HG03135 (cell line): ENCODE measurements at regions not wholly inside any gene's neighbourhood (a gene's known extent, or its start where the extent isn't known, plus 50 kb on each side); places are given as distances from the start of the nearest gene placed in this dataset.
A peak's percentile ranks its signal among the peaks of the same experiment; 100 is the strongest.

ENCODE experiments used
- ATAC-seq: cut with Tn5 transposase; IDR thresholded peaks from one replicate; pipeline ENCODE4 v1.9.1; 2021; ENCODE audit warnings: mild to moderate bottlenecking, moderate library complexity; ENCODE audit not compliant: unreplicated experiment

- peak; percentile 82 for ATAC-seq
Measured at GRCh38 chr16:31700530-31701388, 172.8 kb upstream of the ZNF267 start.

DNA sequence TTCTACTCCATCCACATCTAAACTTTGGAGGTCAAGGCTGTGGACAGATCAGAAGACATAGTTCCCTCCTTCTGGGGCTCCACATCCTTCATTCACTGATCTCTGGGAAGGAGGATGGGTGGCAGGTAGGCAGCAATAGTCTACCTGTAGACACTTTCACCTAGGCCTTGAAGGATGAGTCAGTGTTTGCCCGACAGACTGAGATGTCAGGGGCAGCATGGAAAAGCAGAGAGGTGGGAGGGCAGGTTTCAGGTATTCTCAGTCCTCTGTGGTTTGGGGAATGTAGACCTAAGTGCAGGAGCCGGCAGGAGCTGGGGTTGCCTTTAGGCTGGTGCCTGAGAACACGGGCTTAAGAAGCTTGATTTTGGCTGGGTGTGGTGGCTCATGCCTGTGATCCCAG, 171.9 kb upstream of the ZNF267 start:
- ATAC-seq: no peak

- ATAC-seq: no peak
Measured at GRCh38 chr16:31702796-31703195, 170.8 kb upstream of the ZNF267 start.

GRCh38 chr16:31703526-31704128, 170.0 kb upstream of the ZNF267 start:
- no peak for ATAC-seq

DNA sequence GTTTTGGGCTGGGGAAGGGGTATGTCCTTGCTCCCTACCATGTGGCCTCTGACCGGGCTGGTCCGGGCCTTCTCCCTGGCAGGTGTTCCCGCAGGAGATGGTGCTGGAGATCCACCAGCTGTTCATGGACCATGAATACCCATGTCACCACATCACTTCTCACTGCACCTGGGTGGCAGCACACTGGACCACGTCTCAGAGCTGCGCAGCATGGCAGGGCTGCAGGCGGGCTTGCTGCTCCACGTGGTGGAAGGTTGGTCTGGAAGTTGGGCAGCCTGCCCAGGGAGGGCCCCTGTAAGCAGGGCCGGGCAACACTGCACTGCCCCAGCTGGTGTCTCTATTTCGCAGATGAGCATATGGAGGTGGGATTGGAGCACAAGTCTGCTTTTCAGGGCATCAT, 169.5 kb upstream of the ZNF267 start:
- ATAC-seq: no peak

DNA sequence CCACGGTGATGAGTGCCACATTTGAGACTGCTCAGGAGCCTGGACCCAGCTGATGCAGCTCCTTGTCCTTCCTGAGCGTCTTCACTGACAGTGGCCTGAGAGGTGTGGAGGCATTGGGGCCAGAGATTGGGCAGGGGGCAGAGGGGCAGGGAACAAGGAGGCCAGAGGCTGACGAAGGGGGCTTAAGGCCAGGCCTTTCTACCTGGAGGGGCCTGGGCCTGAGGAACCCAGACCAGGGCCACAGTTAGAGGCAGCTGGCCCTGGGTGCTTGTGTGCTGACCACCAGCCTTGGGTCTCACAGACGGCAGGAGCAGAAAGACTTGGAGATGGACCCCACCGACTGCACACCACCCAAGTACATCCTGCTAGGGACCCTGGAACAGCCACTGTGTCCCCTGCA, 168.2 kb upstream of the ZNF267 start:
- no peak for ATAC-seq

- no peak for ATAC-seq
Measured at GRCh38 chr16:31706318-31706717, 167.3 kb upstream of the ZNF267 start.

DNA sequence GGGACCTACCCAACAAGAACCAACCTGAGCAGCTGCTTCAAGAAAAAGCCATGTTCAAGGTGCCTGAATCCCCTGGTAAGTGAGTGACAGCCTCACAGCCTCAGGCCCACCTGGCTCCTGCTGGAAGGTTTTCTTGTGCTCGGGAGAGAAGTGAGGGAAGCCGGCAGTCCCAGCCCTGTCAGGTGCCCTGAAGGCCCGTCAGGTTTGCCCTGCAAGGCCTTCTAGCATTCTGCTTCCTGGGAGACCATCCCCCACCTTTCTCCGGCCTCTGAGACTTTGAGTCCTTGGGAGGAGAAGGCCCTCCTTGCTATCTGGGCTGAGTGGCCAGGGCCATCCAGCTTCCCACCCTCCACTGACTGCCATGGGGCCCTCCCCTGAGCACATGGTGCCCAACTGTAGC, 166.7 kb upstream of the ZNF267 start:
- no peak for ATAC-seq

- ATAC-seq: no peak
Measured at GRCh38 chr16:31707743-31708335, 165.8 kb upstream of the ZNF267 start.

DNA sequence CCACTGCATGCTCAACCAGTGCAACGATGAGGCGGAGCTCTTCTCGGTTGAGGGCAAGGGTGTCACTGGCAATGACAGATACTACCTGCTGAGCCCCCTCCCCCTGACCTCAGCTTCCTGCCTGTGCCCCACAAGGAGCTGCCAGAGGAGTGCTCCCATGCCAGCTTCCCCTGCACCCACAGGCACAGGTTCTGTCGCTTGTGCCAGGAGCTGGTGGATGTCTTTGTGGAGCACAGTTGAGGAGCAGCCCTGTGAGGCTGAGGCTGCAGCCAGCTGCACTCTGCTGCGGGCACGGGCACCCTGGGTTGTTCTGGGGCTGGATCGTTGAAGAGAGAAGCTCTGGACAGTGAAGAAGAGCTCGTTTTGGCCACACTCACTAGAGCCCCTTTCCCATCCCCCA, 165.3 kb upstream of the ZNF267 start:
- ATAC-seq: no peak

DNA sequence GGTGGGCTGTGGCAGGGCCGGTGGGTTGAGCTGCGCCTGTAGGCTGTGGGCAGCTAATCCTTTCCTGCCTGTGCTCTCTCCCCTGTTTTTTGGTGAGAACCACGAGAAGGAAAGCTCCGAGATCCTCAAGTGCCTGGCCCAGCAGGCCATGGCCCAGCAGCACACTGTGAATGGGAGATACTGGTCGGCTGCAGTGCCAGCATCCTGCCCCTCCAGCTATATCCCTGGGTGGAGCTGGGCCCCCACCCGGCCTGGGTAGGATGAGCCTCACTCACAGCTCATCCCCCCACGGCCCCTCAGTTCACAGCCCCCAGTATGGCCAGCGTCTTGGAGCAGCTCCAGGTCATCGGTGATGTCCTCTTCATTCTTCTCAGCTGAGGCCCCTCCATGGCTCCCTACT, 164.4 kb upstream of the ZNF267 start:
- no peak for ATAC-seq

DNA sequence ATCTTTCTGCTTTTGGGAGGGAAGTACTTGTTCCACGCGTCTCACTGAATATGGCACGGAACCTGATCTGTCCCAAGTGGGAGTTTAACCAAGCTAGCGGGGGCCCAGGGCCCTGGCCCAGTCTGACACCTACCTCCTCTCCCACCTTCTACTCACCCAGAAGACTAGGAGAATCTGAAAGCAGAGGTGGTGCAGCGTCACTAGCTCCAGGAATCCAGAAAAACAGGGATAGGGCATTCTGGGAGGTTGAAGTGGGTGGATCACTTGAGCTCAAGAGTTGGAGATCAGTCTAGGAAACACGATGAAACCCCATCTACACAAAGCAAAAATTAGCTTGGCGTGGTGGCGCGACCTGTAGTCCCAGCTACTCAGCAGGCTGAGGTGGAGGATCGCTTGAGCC, 163.5 kb upstream of the ZNF267 start:
- ATAC-seq: no peak

DNA sequence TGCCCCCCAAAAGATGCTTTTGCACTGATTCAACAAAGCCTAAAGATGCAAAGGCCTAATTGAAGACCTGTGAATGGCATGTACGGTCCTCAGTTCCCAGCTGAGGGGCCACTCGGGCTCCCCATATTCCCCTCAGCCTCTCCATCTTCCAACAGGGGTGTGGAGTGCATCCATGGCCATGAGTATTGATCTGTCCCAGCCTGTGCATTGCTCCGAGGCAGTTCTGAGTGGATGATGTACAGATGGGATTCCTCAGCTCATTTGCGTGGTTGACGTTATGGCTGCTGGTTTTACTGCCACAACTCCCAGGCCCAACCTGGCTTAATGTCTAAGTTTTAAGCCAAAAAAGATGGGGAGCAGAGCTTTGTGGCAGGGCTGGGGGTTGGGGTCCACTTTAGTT, 162.7 kb upstream of the ZNF267 start:
- ATAC-seq: no peak

- ATAC-seq: no peak
Measured at GRCh38 chr16:31711344-31711845, 162.2 kb upstream of the ZNF267 start.

- no peak for ATAC-seq
Measured at GRCh38 chr16:31712064-31712540, 161.5 kb upstream of the ZNF267 start.

DNA sequence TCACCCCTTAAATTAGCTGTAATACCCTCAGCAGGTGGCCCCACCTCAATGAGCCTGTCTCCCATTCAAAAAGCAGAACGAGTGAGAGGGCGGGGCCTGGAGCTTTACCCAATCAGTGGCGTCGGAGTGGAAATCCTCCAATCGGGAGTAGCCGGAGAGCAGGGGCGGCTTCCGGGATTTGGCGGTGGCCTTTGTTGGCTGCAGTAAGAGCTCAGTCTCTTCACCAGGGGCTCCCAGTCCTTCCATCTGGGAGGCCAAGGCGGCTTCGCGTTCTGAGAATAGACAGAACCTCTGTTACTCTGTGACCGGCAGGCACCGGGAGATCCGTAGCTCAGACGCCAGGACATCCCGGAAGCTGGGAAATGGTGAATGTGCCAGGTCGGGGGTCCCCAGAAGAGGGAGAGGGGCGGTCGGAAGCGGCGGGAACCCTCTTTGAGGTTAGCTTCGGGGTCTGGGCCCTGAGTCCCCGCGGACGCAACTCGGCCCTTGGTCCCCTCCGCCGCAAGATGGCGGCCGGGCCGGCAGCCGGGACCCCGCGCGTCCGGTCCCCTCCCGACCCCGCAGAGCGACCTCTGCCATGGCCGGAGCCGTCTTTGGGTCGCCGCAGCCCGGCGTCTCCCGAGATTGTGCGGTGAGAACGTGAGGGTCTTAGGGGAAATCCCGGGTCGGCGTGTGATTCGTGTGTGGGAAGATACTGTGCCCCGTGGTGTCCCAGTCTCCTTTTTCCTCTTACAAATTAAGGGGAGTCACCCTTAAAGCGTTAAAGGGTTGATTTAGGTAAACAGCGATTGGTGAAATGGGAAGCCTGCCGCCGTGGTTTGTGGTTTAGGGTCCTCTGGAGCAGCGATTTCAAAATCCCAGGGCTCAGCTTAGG, 160.3 kb upstream of the ZNF267 start:
- peak; percentile 92 for ATAC-seq

- no peak for ATAC-seq
Measured at GRCh38 chr16:31713945-31714902, 159.4 kb upstream of the ZNF267 start.

- no peak for ATAC-seq
Measured at GRCh38 chr16:31714903-31715504, 158.6 kb upstream of the ZNF267 start.

GRCh38 chr16:31715915-31716314, 157.7 kb upstream of the ZNF267 start:
- no peak for ATAC-seq
